Panc1 (cell line): ENCODE measurements at regions not wholly inside any gene's neighbourhood (a gene's known extent, or its start where the extent isn't known, plus 50 kb on each side); places are given as distances from the start of the nearest gene placed in this dataset.

Source experiments
- ATAC-seq: fragments of 200-7000 bp; cut with Tn5 transposase; 2 replicates; pipeline ENCODE4 v1.9.1; 2020; ENCODE audit warnings: mild to moderate bottlenecking, moderate library complexity
- BruUV-seq: library from RNA; stranded (reverse); fragments of 400-500 nt; replicated peaks from 2 replicates; lab custom pipeline; 2021; lab: Mats Ljungman, UMichigan
- CTCF ChIA-PET: fragments of 300-600 bp; sonication (Branson Sonifier 250); formaldehyde crosslinking; loops from one replicate; lab custom pipeline; 2022; ENCODE audit warnings: antibody characterized with exemption; lab: Charles Lee
- POLR2A ChIA-PET: fragments of 300-600 bp; sonication (Branson Sonifier 250); formaldehyde crosslinking; loops from one replicate; lab custom pipeline; 2022; ENCODE audit warnings: antibody characterized with exemption; lab: Charles Lee
- DNase-seq: peaks from one replicate; pipeline ENCODE4 v3.0.0-alpha.2; 2010; ENCODE audit warnings: low read depth, low spot score
- H3K27ac ChIP-seq: 2 replicates; pipeline ENCODE4 v1.5.1; 2011; ENCODE audit warnings: mild to moderate bottlenecking, low read length, inconsistent platforms
- H3K27me3 ChIP-seq: fragments of 200-500 bp; sonication (Bioruptor generic); 2 replicates; pipeline ENCODE4 v1.6.0; 2014; ENCODE audit warnings: low read length, inconsistent platforms; ENCODE audit not compliant: control insufficient read depth, insufficient read depth
- H3K36me3 ChIP-seq: fragments of 200-500 bp; sonication (Bioruptor generic); 2 replicates; pipeline ENCODE4 v1.5.1; 2014; ENCODE audit warnings: inconsistent platforms, mild to moderate bottlenecking, low read length, moderate library complexity; ENCODE audit not compliant: control insufficient read depth, insufficient read depth
- H3K4me1 ChIP-seq: 2 replicates; pipeline ENCODE4 v1.5.1; 2011; ENCODE audit warnings: inconsistent platforms, mild to moderate bottlenecking, low read length, moderate library complexity; ENCODE audit not compliant: control insufficient read depth, insufficient read depth
- H3K4me3 ChIP-seq, 2 experiments: 2 replicates each; pipeline ENCODE4 v1.5.1; 2011 to 2012; ENCODE audit warnings: low read depth in 2 of 2, low read length in 2 of 2, mild to moderate bottlenecking in 2 of 2, inconsistent platforms in 1 of 2, moderate library complexity in 1 of 2
- H3K9me3 ChIP-seq: fragments of 200-500 bp; sonication (Bioruptor generic); 2 replicates; pipeline ENCODE4 v1.5.1; 2014; ENCODE audit warnings: low read depth, mild to moderate bottlenecking, inconsistent platforms, low read length, moderate library complexity; ENCODE audit not compliant: control insufficient read depth, insufficient read depth
- CTCF ChIP-seq: fragments of 450-650 bp; IDR thresholded peaks from 2 replicates; pipeline ENCODE4 v1.5.1; 2017; ENCODE audit warnings: mild to moderate bottlenecking
- POLR2AphosphoS5 ChIP-seq: IDR thresholded peaks from 2 replicates; pipeline ENCODE4 v1.6.1; 2012; ENCODE audit warnings: mild to moderate bottlenecking, low read depth, low read length, moderate library complexity
- SIN3A ChIP-seq: IDR thresholded peaks from 2 replicates; pipeline ENCODE4 v1.6.1; 2012; ENCODE audit warnings: low read depth, mild to moderate bottlenecking, low read length, moderate library complexity, borderline replicate concordance; ENCODE audit not compliant: insufficient read depth
- TCF7L2 ChIP-seq: IDR thresholded peaks from 2 replicates; pipeline ENCODE4 v1.6.1; 2011; ENCODE audit warnings: mild to moderate bottlenecking, low read depth, low read length, inconsistent platforms
- in situ Hi-C: cut with HindIII; loops from 2 replicates; pipeline ENCODE4 v1.10.0; 2016; ENCODE audit warnings: low sequenced_read_pairs, low pct_unique_long_range_greater_than_20kb
- intact Hi-C: fragments of 100-400 bp; cut with micrococcal nuclease; formaldehyde crosslinking; loops from one replicate; pipeline ENCODE4 v1.10.0; 2022; ENCODE audit not compliant: unreplicated experiment
- TF ChIP-seq, protein P1 (sequence below), 2 experiments: IDR thresholded peaks; 2 replicates each; pipeline ENCODE4 v1.6.1; 2011 to 2012; ENCODE audit warnings: low read depth in 2 of 2, control low read depth in 1 of 2, low read length in 1 of 2, mild to moderate bottlenecking in 1 of 2, moderate library complexity in 1 of 2; ENCODE audit not compliant: insufficient read depth in 1 of 2

- Histone ChIP-seq H3K9me3 (no peaks in the 10 kb centered on the region), H3K4me3 (no peak overlapping the region), H3K27ac (no peak overlapping the region), H3K4me1 (no peaks in the 10 kb centered on the region), H3K36me3 (no peaks in the 10 kb centered on the region), H3K27me3 (no peaks in the 10 kb centered on the region)
- CTCF ChIA-PET = interaction anchor here (0.6 kb wide), 1 partner anchor 71 kb away, joined by 5 read pairs; no protein-coding TSS in a partner anchor
- TF ChIP-seq, protein P1, sequence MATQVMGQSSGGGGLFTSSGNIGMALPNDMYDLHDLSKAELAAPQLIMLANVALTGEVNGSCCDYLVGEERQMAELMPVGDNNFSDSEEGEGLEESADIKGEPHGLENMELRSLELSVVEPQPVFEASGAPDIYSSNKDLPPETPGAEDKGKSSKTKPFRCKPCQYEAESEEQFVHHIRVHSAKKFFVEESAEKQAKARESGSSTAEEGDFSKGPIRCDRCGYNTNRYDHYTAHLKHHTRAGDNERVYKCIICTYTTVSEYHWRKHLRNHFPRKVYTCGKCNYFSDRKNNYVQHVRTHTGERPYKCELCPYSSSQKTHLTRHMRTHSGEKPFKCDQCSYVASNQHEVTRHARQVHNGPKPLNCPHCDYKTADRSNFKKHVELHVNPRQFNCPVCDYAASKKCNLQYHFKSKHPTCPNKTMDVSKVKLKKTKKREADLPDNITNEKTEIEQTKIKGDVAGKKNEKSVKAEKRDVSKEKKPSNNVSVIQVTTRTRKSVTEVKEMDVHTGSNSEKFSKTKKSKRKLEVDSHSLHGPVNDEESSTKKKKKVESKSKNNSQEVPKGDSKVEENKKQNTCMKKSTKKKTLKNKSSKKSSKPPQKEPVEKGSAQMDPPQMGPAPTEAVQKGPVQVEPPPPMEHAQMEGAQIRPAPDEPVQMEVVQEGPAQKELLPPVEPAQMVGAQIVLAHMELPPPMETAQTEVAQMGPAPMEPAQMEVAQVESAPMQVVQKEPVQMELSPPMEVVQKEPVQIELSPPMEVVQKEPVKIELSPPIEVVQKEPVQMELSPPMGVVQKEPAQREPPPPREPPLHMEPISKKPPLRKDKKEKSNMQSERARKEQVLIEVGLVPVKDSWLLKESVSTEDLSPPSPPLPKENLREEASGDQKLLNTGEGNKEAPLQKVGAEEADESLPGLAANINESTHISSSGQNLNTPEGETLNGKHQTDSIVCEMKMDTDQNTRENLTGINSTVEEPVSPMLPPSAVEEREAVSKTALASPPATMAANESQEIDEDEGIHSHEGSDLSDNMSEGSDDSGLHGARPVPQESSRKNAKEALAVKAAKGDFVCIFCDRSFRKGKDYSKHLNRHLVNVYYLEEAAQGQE (IDR thresholded peaks at IDR 0.05; ENCODE audit: insufficient read depth in 1 of 2, low read depth in 2 of 2, low read length in 1 of 2) = no peak
- TF ChIP-seq CTCF = no peak
- TF ChIP-seq SIN3A = no peak
- no peak for TF ChIP-seq POLR2AphosphoS5
- no peak for TF ChIP-seq TCF7L2
- DNase-seq (no peak), ATAC-seq (no peak)
- intact Hi-C loops (no loop called here), in situ Hi-C loops (no loop called here)
- POLR2A ChIA-PET = interaction anchor here (0.6 kb wide), 1 partner anchor 356 kb away, joined by 4 read pairs; no protein-coding TSS in a partner anchor
- BruUV-seq = no TSS peak
Measured at GRCh38 chr17:63066158-63066813, 100.3 kb downstream of the TANC2 start.

- Histone ChIP-seq H3K36me3 (no peaks in the 10 kb centered on the region), H3K27me3 (no peaks in the 10 kb centered on the region), H3K4me1 (no peaks in the 10 kb centered on the region), H3K27ac (no peak overlapping the region), H3K9me3 (no peaks in the 10 kb centered on the region), H3K4me3 (no peak overlapping the region)
- POLR2A ChIA-PET = no interaction called here
- in situ Hi-C loops = no loop called here
- intact Hi-C loops = no loop called here
- CTCF ChIA-PET = no interaction called here
- ATAC-seq (no peak), DNase-seq (no peak)
- TF ChIP-seq POLR2AphosphoS5 (no peak), CTCF (no peak), TCF7L2 (no peak), SIN3A (no peak)
- TF ChIP-seq, protein P1 (IDR thresholded peaks at IDR 0.05; ENCODE audit: insufficient read depth in 1 of 2, low read depth in 2 of 2, low read length in 1 of 2) = no peak
- no TSS peak for BruUV-seq
Measured at GRCh38 chr17:63069245-63069644, 103.2 kb downstream of the TANC2 start.
